K562 (cell line): ENCODE measurements at regions not wholly inside any gene's neighbourhood (a gene's known extent, or its start where the extent isn't known, plus 50 kb on each side); places are given as distances from the start of the nearest gene placed in this dataset.

Experiments used
- ATAC-seq: fragments of 200-7000 bp; cut with Tn5 transposase; 3 replicates; pipeline ENCODE4 v1.9.1; 2020; ENCODE audit warnings: moderate library complexity
- BruUV-seq: library from RNA; stranded (reverse); fragments of 400-500 nt; replicated peaks from 2 replicates; lab custom pipeline; 2021; lab: Mats Ljungman, UMichigan
- CTCF ChIA-PET: fragments of 300-600 bp; formaldehyde crosslinking; extraction: SDS; loops from one replicate; lab custom pipeline; 2021; ENCODE audit warnings: low intra/inter-chr PET ratio; lab: Yijun Ruan, JAX
- POLR2A ChIA-PET: fragments of 300-600, 350-650 bp; sonication (Branson Sonifier 250); formaldehyde crosslinking; extraction: SDS; loops from one replicate; lab custom pipeline; 2021; ENCODE audit warnings: antibody characterized with exemption, inconsistent platforms; lab: Yijun Ruan, JAX
- DNase-seq, 4 experiments: peaks; one replicate each; pipeline versions ENCODE4 v3.0.0 to v3.0.0-alpha.2; 2011 to 2018; ENCODE audit warnings: low spot score in 3 of 4, mixed read lengths in 3 of 4; ENCODE audit errors: extremely low read depth in 1 of 4
- FAIRE-seq: peaks from 2 replicates; lab custom pipeline; 2011; peaks lifted over from hg19 to GRCh38; lab: Jason Lieb, UNC
- H2AFZ ChIP-seq: 2 replicates; pipeline ENCODE4 v1.6.0; 2011; ENCODE audit warnings: low read depth, low read length, control low read depth, inconsistent platforms
- H3K27ac ChIP-seq: fragments of 200-600 bp; 3 replicates; pipeline ENCODE4 v1.8.0; 2011; ENCODE audit warnings: low read depth, mild to moderate bottlenecking, control low read depth, inconsistent platforms, low read length, moderate library complexity, mixed read lengths; ENCODE audit errors: extremely low read depth
- H3K27me3 ChIP-seq, 2 experiments: fragments of 300-600 bp in 1 of 2; 2 replicates in 1 of 2; 3 replicates in 1 of 2; pipeline versions ENCODE4 v1.6.0 to v1.8.0; 2011; ENCODE audit warnings: inconsistent platforms in 2 of 2, low read length in 2 of 2, mild to moderate bottlenecking in 1 of 2, mixed read lengths in 1 of 2, moderate library complexity in 1 of 2; ENCODE audit not compliant: control insufficient read depth in 2 of 2, insufficient read depth in 2 of 2
- H3K36me3 ChIP-seq: fragments of 300-600 bp; 3 replicates; pipeline ENCODE4 v1.8.0; 2011; ENCODE audit warnings: mild to moderate bottlenecking, low read length, inconsistent platforms; ENCODE audit not compliant: control insufficient read depth, insufficient read depth
- H3K4me1 ChIP-seq, 2 experiments: fragments of 200-600 bp in 1 of 2; replicated peaks in 1 of 2; 2 replicates in 1 of 2; 3 replicates in 1 of 2; pipeline versions ENCODE4 v1.5.1 to v1.8.0; 2011; ENCODE audit warnings: inconsistent platforms in 2 of 2, low read length in 2 of 2, mild to moderate bottlenecking in 1 of 2, mixed read lengths in 1 of 2, moderate library complexity in 1 of 2; ENCODE audit not compliant: control insufficient read depth in 2 of 2, insufficient read depth in 2 of 2
- H3K4me2 ChIP-seq: 2 replicates; pipeline ENCODE4 v1.6.1; 2011; ENCODE audit warnings: low read length, control low read depth, inconsistent platforms, mixed read lengths; ENCODE audit not compliant: insufficient read depth
- H3K4me3 ChIP-seq: fragments of 200-600 bp; sonication (generic), shearing (Covaris generic); 2 replicates; pipeline ENCODE4 v1.5.1; 2016; ENCODE audit warnings: control low read depth, inconsistent platforms
- H3K79me2 ChIP-seq: fragments of 200-600 bp; 3 replicates; pipeline ENCODE4 v1.8.0; 2011; ENCODE audit warnings: low read length, inconsistent platforms; ENCODE audit not compliant: control insufficient read depth, insufficient read depth
- H3K9ac ChIP-seq, 2 experiments: 2 replicates each; pipeline versions ENCODE4 v1.6.0 to v1.6.1; 2011; ENCODE audit warnings: low read depth in 2 of 2, low read length in 2 of 2, control low read depth in 1 of 2, inconsistent platforms in 1 of 2, mild to moderate bottlenecking in 1 of 2, mixed read lengths in 1 of 2; ENCODE audit not compliant: insufficient read depth in 1 of 2
- H3K9me1 ChIP-seq: one replicate; pipeline ENCODE4 v1.6.0; 2011; ENCODE audit warnings: inconsistent platforms, mild to moderate bottlenecking, low read length, moderate library complexity; ENCODE audit not compliant: control insufficient read depth, insufficient read depth
- H3K9me3 ChIP-seq: replicated peaks from 2 replicates; pipeline ENCODE4 v1.5.1; 2011; ENCODE audit warnings: low read depth, low read length, inconsistent platforms; ENCODE audit not compliant: control insufficient read depth, insufficient read depth
- H4K20me1 ChIP-seq: replicated peaks from 2 replicates; pipeline ENCODE4 v1.6.1; 2011; ENCODE audit warnings: low read length, inconsistent platforms, mixed read lengths; ENCODE audit not compliant: control insufficient read depth, insufficient read depth
- FUS ChIP-seq: fragments of 200-400 bp; formaldehyde crosslinking; optimal IDR thresholded peaks from 2 replicates; pipeline ENCODE3; 2017; ENCODE audit warnings: low read depth, low read length
- GTF2E2 ChIP-seq: fragments of 200-800 bp; sonication (Bioruptor generic); IDR thresholded peaks from 2 replicates; pipeline ENCODE4 v1.6.1; 2016; ENCODE audit warnings: missing genetic modification characterization, missing compliant biosample characterization
- JUN ChIP-seq, 2 experiments: sonication (generic) in 1 of 2; formaldehyde crosslinking in 1 of 2; IDR thresholded peaks; 2 replicates each; pipeline versions ENCODE4 v1.6.1 to v1.8.0; 2012 to 2022; ENCODE audit warnings: borderline replicate concordance in 2 of 2, mild to moderate bottlenecking in 2 of 2, improper control_type of control experiment in 1 of 2, low read depth in 1 of 2, low read length in 1 of 2, missing genetic modification reagents in 1 of 2
- L3MBTL2 ChIP-seq: fragments of 450-650 bp; IDR thresholded peaks from 2 replicates; pipeline ENCODE4 v1.6.1; 2016; ENCODE audit warnings: mild to moderate bottlenecking, moderate library complexity
- TAL1 ChIP-seq: fragments of 450-650 bp; IDR thresholded peaks from 2 replicates; pipeline ENCODE4 v1.6.1; 2016; ENCODE audit warnings: mild to moderate bottlenecking
- TSC22D4 ChIP-seq: fragments of 450-650 bp; IDR thresholded peaks from 2 replicates; pipeline ENCODE4 v1.6.1; 2016; ENCODE audit warnings: missing genetic modification characterization, missing biosample characterization, control low read depth
- YY1 ChIP-seq, 3 experiments: IDR thresholded peaks; 2 replicates each; pipeline ENCODE4 v1.6.1; 2011; ENCODE audit warnings: low read length in 2 of 3, mild to moderate bottlenecking in 2 of 3, moderate library complexity in 2 of 3, borderline replicate concordance in 1 of 3, control low read depth in 1 of 3, low read depth in 1 of 3; ENCODE audit not compliant: insufficient read depth in 3 of 3, insufficient replicate concordance in 2 of 3, control insufficient read depth in 1 of 3, insufficient read length in 1 of 3; ENCODE audit errors: extremely low read depth in 1 of 3
- ZC3H4 ChIP-seq: sonication (generic); formaldehyde crosslinking; IDR thresholded peaks from 2 replicates; pipeline ENCODE4 v1.9.0; 2021; ENCODE audit warnings: missing genetic modification reagents, borderline replicate concordance
- ZKSCAN8 ChIP-seq: fragments of 200-800 bp; sonication (Bioruptor generic); IDR thresholded peaks from 2 replicates; pipeline ENCODE4 v1.6.1; 2016; ENCODE audit warnings: missing genetic modification characterization, missing compliant biosample characterization
- ZNF184 ChIP-seq: sonication (generic); formaldehyde crosslinking; IDR thresholded peaks from 2 replicates; pipeline ENCODE4 v1.5.0; 2020; ENCODE audit warnings: missing genetic modification reagents
- WGBS: fragments of 100-300 bp; shearing (Covaris generic); methylation state at CpG from one replicate; pipeline ENCODE4 v1.1.6; 2016; ENCODE audit warnings: low coverage, mixed read lengths; ENCODE audit not compliant: insufficient coverage; ENCODE audit errors: missing lambda C conversion rate; 5-methylcytosine and 5-hydroxymethylcytosine counted together
- in situ Hi-C: fragments of 300-500 bp; cut with MboI; formaldehyde crosslinking; loops from 4 replicates; pipeline ENCODE4 v1.15.0; 2018; ENCODE audit warnings: inconsistent platforms, mixed read lengths
- intact Hi-C: fragments of 100-400 bp; cut with micrococcal nuclease; formaldehyde crosslinking; loops from 2 replicates; pipeline ENCODE4 v1.14.2; 2022
- TF ChIP-seq, protein P1 (sequence below): sonication (generic); IDR thresholded peaks from 2 replicates; pipeline ENCODE4 v1.6.1; 2016
- TF ChIP-seq, protein P2 (sequence below): fragments of 450-650 bp; IDR thresholded peaks from one replicate; pipeline ENCODE4 v1.6.1; 2018; ENCODE audit warnings: mild to moderate bottlenecking, moderate library complexity; ENCODE audit not compliant: partially characterized antibody
- TF ChIP-seq, protein P3 (sequence below): fragments of 450-650 bp; IDR thresholded peaks from 2 replicates; pipeline ENCODE4 v1.6.1; 2016

DNA sequence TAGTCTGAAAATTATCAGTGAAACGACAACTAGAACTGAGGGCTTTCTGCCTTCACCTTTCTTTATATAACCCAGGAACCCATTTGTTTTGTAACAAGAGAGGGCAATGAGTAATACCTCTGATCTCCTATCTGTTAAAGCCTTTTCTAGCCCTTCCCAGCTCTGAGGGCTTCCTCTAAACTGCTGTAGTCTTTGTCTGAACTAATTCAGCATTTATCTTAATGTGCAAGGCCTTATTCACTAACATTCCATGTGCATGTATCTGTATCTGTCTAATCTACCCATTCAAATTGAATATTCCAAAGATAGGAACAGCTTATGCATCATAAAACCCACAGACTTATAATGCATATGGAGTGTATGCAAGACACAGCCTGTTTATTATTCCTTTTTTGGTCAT is 167.1 kb downstream of the LYPLAL1 start (continued):
- no peak for TF ChIP-seq ZKSCAN8 (CRISPR knock-in tag)

DNA sequence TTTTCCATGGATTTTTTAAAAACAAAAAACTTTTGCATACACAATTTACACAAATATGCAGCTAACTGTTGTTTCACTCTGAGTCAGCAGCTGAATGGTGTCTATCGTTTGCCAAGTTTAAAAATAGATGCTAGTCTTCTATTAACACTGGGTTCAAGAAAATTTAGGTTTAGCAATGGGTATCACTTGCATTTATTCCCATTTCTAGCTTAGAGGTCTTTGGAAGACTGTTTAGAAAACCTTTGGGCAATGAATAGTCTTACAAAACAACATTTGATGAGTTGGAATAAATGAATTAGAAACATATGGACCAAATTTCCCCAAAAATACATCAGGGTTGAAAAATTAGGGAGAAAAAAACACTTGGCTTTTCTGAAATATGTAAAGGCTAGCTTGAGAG is 165.8 kb downstream of the LYPLAL1 start:
- Histone ChIP-seq H3K27ac (no peak overlapping the region), H3K4me1 (no peaks in the 10 kb centered on the region), H3K9ac (no peak overlapping the region), H2AFZ (no peak overlapping the region), H3K9me3 (no peaks in the 10 kb centered on the region), H3K4me3 (no peak overlapping the region), H3K79me2 (no peaks in the 10 kb centered on the region), H4K20me1 (no peaks in the 10 kb centered on the region), H3K4me2 (no peak overlapping the region), H3K36me3 (no peaks in the 10 kb centered on the region), H3K9me1 (no peaks in the 10 kb centered on the region), H3K27me3 (no peaks in the 10 kb centered on the region)
- POLR2A ChIA-PET, result interaction anchor here (1.4 kb wide), 1 partner anchor 13 kb away, joined by 3 read pairs; no protein-coding TSS in a partner anchor
- no TSS peak for BruUV-seq
- CTCF ChIA-PET, result interaction anchor here (0.6 kb wide), 1 partner anchor 375 kb away, joined by 3 read pairs; no protein-coding TSS in a partner anchor
- DNase-seq (no peak), FAIRE-seq (no peak), ATAC-seq (no peak)
- in situ Hi-C loops, result no loop called here
- 0% methylated on average over 1 of the region's 1 CpG for WGBS
- TF ChIP-seq, protein P1, sequence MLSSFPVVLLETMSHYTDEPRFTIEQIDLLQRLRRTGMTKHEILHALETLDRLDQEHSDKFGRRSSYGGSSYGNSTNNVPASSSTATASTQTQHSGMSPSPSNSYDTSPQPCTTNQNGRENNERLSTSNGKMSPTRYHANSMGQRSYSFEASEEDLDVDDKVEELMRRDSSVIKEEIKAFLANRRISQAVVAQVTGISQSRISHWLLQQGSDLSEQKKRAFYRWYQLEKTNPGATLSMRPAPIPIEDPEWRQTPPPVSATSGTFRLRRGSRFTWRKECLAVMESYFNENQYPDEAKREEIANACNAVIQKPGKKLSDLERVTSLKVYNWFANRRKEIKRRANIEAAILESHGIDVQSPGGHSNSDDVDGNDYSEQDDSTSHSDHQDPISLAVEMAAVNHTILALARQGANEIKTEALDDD, result no peak
- TF ChIP-seq TSC22D4 (tag) (no peak), GTF2E2 (tag) (no peak), FUS (no peak), YY1 (IDR thresholded peaks at IDR 0.05; ENCODE audit: borderline replicate concordance in 1 of 3, control insufficient read depth in 1 of 3, extremely low read depth in 1 of 3, insufficient read depth in 3 of 3, insufficient read length in 1 of 3, insufficient replicate concordance in 2 of 3, low read depth in 1 of 3, low read length in 2 of 3) (no peak), TAL1 (no peak), JUN (IDR thresholded peaks at IDR 0.05; ENCODE audit: borderline replicate concordance, low read depth, low read length) (no peak), JUN (CRISPR knock-in tag; IDR thresholded peaks at IDR 0.05; ENCODE audit: borderline replicate concordance) (no peak), ZNF184 (CRISPR knock-in tag) (no peak), ZC3H4 (no peak), L3MBTL2 (no peak)
- TF ChIP-seq, protein P2, sequence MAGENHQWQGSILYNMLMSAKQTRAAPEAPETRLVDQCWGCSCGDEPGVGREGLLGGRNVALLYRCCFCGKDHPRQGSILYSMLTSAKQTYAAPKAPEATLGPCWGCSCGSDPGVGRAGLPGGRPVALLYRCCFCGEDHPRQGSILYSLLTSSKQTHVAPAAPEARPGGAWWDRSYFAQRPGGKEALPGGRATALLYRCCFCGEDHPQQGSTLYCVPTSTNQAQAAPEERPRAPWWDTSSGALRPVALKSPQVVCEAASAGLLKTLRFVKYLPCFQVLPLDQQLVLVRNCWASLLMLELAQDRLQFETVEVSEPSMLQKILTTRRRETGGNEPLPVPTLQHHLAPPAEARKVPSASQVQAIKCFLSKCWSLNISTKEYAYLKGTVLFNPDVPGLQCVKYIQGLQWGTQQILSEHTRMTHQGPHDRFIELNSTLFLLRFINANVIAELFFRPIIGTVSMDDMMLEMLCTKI, result no peak
- TF ChIP-seq, protein P3, sequence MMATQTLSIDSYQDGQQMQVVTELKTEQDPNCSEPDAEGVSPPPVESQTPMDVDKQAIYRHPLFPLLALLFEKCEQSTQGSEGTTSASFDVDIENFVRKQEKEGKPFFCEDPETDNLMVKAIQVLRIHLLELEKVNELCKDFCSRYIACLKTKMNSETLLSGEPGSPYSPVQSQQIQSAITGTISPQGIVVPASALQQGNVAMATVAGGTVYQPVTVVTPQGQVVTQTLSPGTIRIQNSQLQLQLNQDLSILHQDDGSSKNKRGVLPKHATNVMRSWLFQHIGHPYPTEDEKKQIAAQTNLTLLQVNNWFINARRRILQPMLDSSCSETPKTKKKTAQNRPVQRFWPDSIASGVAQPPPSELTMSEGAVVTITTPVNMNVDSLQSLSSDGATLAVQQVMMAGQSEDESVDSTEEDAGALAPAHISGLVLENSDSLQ, result no peak
- intact Hi-C loops, result no loop called here
